WTC11 (cell line): ENCODE measurements at regions not wholly inside any gene's neighbourhood (a gene's known extent, or its start where the extent isn't known, plus 50 kb on each side); places are given as distances from the start of the nearest gene placed in this dataset.

Experiments
- ATAC-seq: fragments of 200-7000 bp; cut with Tn5 transposase; 2 replicates; pipeline ENCODE4 v1.10.0; 2021; ENCODE audit warnings: mild to moderate bottlenecking, moderate library complexity
- CTCF ChIA-PET: fragments of 300-600 bp; sonication (Branson Sonifier 250); formaldehyde crosslinking; loops from one replicate; lab custom pipeline; 2021; ENCODE audit warnings: antibody characterized with exemption; lab: Charles Lee
- POLR2A ChIA-PET: fragments of 350-600 bp; sonication (Branson Sonifier 250); formaldehyde crosslinking; loops from one replicate; lab custom pipeline; 2021; ENCODE audit warnings: antibody characterized with exemption; lab: Charles Lee
- DNase-seq: peaks from one replicate; pipeline ENCODE4 v3.0.0; 2021; ENCODE audit warnings: low spot score
- H3K27ac Mint-ChIP-seq: 2 replicates; pipeline ENCODE4 v1.8.0; 2021; ENCODE audit warnings: mixed read lengths
- H3K27me3 Mint-ChIP-seq: 2 replicates; pipeline ENCODE4 v1.8.0; 2021; ENCODE audit warnings: low read depth, mild to moderate bottlenecking, moderate library complexity, mixed read lengths
- H3K36me3 Mint-ChIP-seq: 2 replicates; pipeline ENCODE4 v1.8.0; 2021; ENCODE audit warnings: mixed read lengths
- H3K4me1 Mint-ChIP-seq: 2 replicates; pipeline ENCODE4 v1.8.0; 2022; ENCODE audit warnings: mixed read lengths
- H3K4me3 Mint-ChIP-seq: 2 replicates; pipeline ENCODE4 v1.8.0; 2021; ENCODE audit warnings: mild to moderate bottlenecking, moderate library complexity, mixed read lengths
- H3K9me3 Mint-ChIP-seq: 2 replicates; pipeline ENCODE4 v1.8.0; 2021; ENCODE audit warnings: mixed read lengths
- RELA ChIP-seq: sonication (generic); formaldehyde crosslinking; IDR thresholded peaks from 2 replicates; pipeline ENCODE4 v1.8.1; 2022; ENCODE audit warnings: missing genetic modification reagents, mild to moderate bottlenecking, borderline replicate concordance
- TP53 ChIP-seq: sonication (generic); formaldehyde crosslinking; IDR thresholded peaks from 2 replicates; pipeline ENCODE4 v1.8.1; 2023; ENCODE audit warnings: mild to moderate bottlenecking, missing genetic modification reagents
- ZNF423 ChIP-seq: fragments of 250-450 bp; sonication (Bioruptor Pico); IDR thresholded peaks from 2 replicates; pipeline ENCODE4 v2.1.2; 2022; ENCODE audit warnings: mild to moderate bottlenecking, moderate library complexity
- TF ChIP-seq, protein P1 (sequence below): fragments of 250-450 bp; sonication (Bioruptor Pico); IDR thresholded peaks from 2 replicates; pipeline ENCODE4 v1.9.0; 2021; ENCODE audit warnings: mild to moderate bottlenecking, borderline replicate concordance
- TF ChIP-seq, protein P2 (sequence below): sonication (generic); formaldehyde crosslinking; IDR thresholded peaks from 2 replicates; pipeline ENCODE4 v1.8.0; 2022; ENCODE audit warnings: missing genetic modification reagents
- TF ChIP-seq, protein P3 (sequence below): fragments of 250-450 bp; sonication (Bioruptor Pico); IDR thresholded peaks from 2 replicates; pipeline ENCODE4 v2.1.2; 2022; ENCODE audit warnings: mild to moderate bottlenecking, moderate library complexity
- TF ChIP-seq, protein P4 (sequence below): sonication (generic); formaldehyde crosslinking; conservative IDR thresholded peaks from 2 replicates; pipeline ENCODE4 v1.8.1; 2022; ENCODE audit warnings: mild to moderate bottlenecking, missing genetic modification reagents
- TF ChIP-seq, protein P5 (sequence below): sonication (generic); formaldehyde crosslinking; IDR thresholded peaks from 2 replicates; pipeline ENCODE4 v1.8.1; 2022; ENCODE audit warnings: low read depth, missing genetic modification reagents, borderline replicate concordance
- TF ChIP-seq, protein P6 (sequence below): sonication (generic); formaldehyde crosslinking; conservative IDR thresholded peaks from 2 replicates; pipeline ENCODE4 v1.8.1; 2023; ENCODE audit warnings: mild to moderate bottlenecking, low read depth, missing genetic modification reagents, moderate library complexity
- TF ChIP-seq, protein P7 (sequence below): sonication (generic); formaldehyde crosslinking; IDR thresholded peaks from 2 replicates; pipeline ENCODE4 v1.8.1; 2023; ENCODE audit warnings: mild to moderate bottlenecking, missing genetic modification reagents, moderate library complexity

DNA sequence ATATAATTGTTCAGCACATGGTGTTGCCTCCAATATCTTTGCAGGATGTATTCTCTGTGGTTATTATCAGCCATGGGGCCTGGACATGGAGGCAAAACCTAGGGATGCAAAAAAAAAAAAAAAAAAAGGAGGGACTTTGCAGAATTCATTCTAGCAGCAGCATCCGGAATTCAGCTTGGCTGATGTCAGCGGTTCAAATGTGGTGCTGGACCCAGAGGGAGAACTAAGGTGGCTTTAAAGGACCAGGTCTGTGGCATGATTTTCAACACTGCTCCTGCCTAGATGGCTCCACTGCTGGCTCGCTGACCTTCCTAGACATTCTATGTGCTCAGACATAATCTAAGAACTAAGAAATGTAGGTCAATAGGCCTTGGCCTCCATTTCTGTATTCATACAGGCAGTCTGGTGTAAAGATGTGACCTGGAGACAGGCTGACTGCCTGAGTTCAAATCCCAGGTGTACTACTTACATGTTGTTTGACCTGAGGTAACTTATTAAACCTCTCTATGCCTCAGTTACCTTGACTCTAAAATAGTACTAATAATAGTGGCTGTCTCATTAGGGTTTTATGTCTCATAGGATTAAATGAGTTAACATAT lies 108.6 kb downstream of the PPM1A start (continued):
- TF ChIP-seq, protein P1, sequence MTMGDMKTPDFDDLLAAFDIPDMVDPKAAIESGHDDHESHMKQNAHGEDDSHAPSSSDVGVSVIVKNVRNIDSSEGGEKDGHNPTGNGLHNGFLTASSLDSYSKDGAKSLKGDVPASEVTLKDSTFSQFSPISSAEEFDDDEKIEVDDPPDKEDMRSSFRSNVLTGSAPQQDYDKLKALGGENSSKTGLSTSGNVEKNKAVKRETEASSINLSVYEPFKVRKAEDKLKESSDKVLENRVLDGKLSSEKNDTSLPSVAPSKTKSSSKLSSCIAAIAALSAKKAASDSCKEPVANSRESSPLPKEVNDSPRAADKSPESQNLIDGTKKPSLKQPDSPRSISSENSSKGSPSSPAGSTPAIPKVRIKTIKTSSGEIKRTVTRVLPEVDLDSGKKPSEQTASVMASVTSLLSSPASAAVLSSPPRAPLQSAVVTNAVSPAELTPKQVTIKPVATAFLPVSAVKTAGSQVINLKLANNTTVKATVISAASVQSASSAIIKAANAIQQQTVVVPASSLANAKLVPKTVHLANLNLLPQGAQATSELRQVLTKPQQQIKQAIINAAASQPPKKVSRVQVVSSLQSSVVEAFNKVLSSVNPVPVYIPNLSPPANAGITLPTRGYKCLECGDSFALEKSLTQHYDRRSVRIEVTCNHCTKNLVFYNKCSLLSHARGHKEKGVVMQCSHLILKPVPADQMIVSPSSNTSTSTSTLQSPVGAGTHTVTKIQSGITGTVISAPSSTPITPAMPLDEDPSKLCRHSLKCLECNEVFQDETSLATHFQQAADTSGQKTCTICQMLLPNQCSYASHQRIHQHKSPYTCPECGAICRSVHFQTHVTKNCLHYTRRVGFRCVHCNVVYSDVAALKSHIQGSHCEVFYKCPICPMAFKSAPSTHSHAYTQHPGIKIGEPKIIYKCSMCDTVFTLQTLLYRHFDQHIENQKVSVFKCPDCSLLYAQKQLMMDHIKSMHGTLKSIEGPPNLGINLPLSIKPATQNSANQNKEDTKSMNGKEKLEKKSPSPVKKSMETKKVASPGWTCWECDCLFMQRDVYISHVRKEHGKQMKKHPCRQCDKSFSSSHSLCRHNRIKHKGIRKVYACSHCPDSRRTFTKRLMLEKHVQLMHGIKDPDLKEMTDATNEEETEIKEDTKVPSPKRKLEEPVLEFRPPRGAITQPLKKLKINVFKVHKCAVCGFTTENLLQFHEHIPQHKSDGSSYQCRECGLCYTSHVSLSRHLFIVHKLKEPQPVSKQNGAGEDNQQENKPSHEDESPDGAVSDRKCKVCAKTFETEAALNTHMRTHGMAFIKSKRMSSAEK (CRISPR knock-in tag) = no peak
- TF ChIP-seq TP53 (CRISPR knock-in tag) = no peak
- TF ChIP-seq ZNF423 (CRISPR knock-in tag) = no peak
- TF ChIP-seq, protein P2, sequence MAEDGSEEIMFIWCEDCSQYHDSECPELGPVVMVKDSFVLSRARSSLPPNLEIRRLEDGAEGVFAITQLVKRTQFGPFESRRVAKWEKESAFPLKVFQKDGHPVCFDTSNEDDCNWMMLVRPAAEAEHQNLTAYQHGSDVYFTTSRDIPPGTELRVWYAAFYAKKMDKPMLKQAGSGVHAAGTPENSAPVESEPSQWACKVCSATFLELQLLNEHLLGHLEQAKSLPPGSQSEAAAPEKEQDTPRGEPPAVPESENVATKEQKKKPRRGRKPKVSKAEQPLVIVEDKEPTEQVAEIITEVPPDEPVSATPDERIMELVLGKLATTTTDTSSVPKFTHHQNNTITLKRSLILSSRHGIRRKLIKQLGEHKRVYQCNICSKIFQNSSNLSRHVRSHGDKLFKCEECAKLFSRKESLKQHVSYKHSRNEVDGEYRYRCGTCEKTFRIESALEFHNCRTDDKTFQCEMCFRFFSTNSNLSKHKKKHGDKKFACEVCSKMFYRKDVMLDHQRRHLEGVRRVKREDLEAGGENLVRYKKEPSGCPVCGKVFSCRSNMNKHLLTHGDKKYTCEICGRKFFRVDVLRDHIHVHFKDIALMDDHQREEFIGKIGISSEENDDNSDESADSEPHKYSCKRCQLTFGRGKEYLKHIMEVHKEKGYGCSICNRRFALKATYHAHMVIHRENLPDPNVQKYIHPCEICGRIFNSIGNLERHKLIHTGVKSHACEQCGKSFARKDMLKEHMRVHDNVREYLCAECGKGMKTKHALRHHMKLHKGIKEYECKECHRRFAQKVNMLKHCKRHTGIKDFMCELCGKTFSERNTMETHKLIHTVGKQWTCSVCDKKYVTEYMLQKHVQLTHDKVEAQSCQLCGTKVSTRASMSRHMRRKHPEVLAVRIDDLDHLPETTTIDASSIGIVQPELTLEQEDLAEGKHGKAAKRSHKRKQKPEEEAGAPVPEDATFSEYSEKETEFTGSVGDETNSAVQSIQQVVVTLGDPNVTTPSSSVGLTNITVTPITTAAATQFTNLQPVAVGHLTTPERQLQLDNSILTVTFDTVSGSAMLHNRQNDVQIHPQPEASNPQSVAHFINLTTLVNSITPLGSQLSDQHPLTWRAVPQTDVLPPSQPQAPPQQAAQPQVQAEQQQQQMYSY (CRISPR knock-in tag) = no peak
- TF ChIP-seq, protein P3, sequence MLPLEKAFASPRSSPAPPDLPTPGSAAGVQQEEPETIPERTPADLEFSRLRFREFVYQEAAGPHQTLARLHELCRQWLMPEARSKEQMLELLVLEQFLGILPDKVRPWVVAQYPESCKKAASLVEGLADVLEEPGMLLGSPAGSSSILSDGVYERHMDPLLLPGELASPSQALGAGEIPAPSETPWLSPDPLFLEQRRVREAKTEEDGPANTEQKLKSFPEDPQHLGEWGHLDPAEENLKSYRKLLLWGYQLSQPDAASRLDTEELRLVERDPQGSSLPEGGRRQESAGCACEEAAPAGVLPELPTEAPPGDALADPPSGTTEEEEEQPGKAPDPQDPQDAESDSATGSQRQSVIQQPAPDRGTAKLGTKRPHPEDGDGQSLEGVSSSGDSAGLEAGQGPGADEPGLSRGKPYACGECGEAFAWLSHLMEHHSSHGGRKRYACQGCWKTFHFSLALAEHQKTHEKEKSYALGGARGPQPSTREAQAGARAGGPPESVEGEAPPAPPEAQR (CRISPR knock-in tag) = no peak
- TF ChIP-seq, protein P4, sequence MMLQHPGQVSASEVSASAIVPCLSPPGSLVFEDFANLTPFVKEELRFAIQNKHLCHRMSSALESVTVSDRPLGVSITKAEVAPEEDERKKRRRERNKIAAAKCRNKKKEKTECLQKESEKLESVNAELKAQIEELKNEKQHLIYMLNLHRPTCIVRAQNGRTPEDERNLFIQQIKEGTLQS (CRISPR knock-in tag) = no peak
- no peak for TF ChIP-seq RELA
- TF ChIP-seq, protein P5, sequence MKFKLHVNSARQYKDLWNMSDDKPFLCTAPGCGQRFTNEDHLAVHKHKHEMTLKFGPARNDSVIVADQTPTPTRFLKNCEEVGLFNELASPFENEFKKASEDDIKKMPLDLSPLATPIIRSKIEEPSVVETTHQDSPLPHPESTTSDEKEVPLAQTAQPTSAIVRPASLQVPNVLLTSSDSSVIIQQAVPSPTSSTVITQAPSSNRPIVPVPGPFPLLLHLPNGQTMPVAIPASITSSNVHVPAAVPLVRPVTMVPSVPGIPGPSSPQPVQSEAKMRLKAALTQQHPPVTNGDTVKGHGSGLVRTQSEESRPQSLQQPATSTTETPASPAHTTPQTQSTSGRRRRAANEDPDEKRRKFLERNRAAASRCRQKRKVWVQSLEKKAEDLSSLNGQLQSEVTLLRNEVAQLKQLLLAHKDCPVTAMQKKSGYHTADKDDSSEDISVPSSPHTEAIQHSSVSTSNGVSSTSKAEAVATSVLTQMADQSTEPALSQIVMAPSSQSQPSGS (CRISPR knock-in tag) = no peak
- TF ChIP-seq, protein P6, sequence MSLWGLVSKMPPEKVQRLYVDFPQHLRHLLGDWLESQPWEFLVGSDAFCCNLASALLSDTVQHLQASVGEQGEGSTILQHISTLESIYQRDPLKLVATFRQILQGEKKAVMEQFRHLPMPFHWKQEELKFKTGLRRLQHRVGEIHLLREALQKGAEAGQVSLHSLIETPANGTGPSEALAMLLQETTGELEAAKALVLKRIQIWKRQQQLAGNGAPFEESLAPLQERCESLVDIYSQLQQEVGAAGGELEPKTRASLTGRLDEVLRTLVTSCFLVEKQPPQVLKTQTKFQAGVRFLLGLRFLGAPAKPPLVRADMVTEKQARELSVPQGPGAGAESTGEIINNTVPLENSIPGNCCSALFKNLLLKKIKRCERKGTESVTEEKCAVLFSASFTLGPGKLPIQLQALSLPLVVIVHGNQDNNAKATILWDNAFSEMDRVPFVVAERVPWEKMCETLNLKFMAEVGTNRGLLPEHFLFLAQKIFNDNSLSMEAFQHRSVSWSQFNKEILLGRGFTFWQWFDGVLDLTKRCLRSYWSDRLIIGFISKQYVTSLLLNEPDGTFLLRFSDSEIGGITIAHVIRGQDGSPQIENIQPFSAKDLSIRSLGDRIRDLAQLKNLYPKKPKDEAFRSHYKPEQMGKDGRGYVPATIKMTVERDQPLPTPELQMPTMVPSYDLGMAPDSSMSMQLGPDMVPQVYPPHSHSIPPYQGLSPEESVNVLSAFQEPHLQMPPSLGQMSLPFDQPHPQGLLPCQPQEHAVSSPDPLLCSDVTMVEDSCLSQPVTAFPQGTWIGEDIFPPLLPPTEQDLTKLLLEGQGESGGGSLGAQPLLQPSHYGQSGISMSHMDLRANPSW (CRISPR knock-in tag) = no peak

DNA sequence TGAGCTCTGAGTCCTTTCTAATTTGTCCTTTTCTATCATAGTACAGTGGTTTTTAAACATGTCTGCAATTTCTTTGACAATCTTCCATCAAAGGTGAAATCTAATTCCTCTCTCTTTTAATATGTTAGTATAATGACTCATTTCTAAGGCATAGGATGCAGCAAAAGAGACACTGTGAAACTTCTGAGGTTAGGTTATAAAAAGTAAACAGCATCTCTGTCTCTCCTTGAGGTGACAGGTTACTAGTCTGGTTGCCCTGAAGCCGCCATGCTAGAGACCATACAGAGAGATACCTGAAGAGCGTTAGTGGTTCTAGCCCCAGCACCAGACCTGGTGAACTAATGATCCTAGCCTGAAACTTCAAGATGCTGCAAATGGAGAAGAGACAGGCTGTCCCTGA lies 114.3 kb downstream of the PPM1A start:
- ATAC-seq (no peak), DNase-seq (no peak)
- Mint-ChIP-seq H3K36me3 (no peaks in the 10 kb centered on the region), H3K4me1 (no peaks in the 10 kb centered on the region), H3K4me3 (no peak overlapping the region), H3K27me3 (no peaks in the 10 kb centered on the region), H3K9me3 (peaks cover 13% of the 10 kb centered on the region), H3K27ac (no peak overlapping the region)
- TF ChIP-seq, protein P7, sequence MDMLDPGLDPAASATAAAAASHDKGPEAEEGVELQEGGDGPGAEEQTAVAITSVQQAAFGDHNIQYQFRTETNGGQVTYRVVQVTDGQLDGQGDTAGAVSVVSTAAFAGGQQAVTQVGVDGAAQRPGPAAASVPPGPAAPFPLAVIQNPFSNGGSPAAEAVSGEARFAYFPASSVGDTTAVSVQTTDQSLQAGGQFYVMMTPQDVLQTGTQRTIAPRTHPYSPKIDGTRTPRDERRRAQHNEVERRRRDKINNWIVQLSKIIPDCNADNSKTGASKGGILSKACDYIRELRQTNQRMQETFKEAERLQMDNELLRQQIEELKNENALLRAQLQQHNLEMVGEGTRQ (CRISPR knock-in tag) = no peak
- ChIA-PET CTCF (no interaction called here), POLR2A (no interaction called here)
